Pancreas (tissue), 10 donors: ENCODE measurements at regions not wholly inside any gene's neighbourhood (a gene's known extent, or its start where the extent isn't known, plus 50 kb on each side); places are given as distances from the start of the nearest gene placed in this dataset.
A peak's percentile ranks its signal among the peaks of the same experiment; 100 is the strongest.
"Not testable (repeated sequence)": the region's sequence is repeated elsewhere in the genome, so short reads cannot be mapped to it uniquely, and the experiment has no call there.

Experiments
- ATAC-seq, 4 donors: fragments of 200-7000 bp; cut with Tn5 transposase; one replicate each; pipeline versions ENCODE4 v1.8.0 to v1.9.1; 2020; ENCODE audit warnings: mild to moderate bottlenecking in 4 of 4, moderate library complexity in 4 of 4
- DNase-seq, 6 donors: peaks; one replicate each; pipeline ENCODE4 v3.0.0-alpha.2; 2020
- FAIRE-seq: peaks from 2 replicates; lab custom pipeline; 2012; peaks lifted over from hg19 to GRCh38; lab: Jason Lieb, UNC
- H3K27ac ChIP-seq, 4 donors: fragments of 200-600 bp; sonication (generic); 1 replicate in 3 of 4; 2 replicates in 1 of 4; pipeline versions ENCODE4 v1.5.0 to v1.8.0; 2020
- H3K27me3 ChIP-seq, 4 donors: fragments of 200-600 bp; one replicate each; pipeline ENCODE4 v1.8.0; 2021
- H3K36me3 ChIP-seq, 3 donors: fragments of 200-600 bp; sonication (generic) in 1 of 3; one replicate each; pipeline versions ENCODE4 v1.5.0 to v1.8.0; 2020 to 2021
- H3K4me1 ChIP-seq, 3 donors: fragments of 200-600 bp; one replicate each; pipeline ENCODE4 v1.8.0; 2021
- H3K4me3 ChIP-seq, 4 donors: fragments of 200-600 bp; sonication (generic) in 2 of 4; one replicate each; pipeline versions ENCODE4 v1.5.0 to v1.8.0; 2020 to 2021
- H3K9me3 ChIP-seq, 4 donors: fragments of 200-600 bp; one replicate each; pipeline ENCODE4 v1.8.0; 2021
- WGBS, 2 donors: extraction: QIAGEN DNeasy Blood & Tissue Kit; methylation state at CpG; one replicate each; pipeline ENCODE4 v1.1.7; 2013; 5-methylcytosine and 5-hydroxymethylcytosine counted together
- intact Hi-C, 3 donors: fragments of 100-400 bp; cut with DNase I; formaldehyde crosslinking; loops; one replicate each; pipeline versions ENCODE4 v1.11.1 to v1.14.2; 2022
- TF ChIP-seq, protein P1 (sequence below), 4 donors: fragments of 200-600 bp; sonication (generic) in 3 of 4; IDR thresholded peaks; one replicate each; pipeline versions ENCODE4 v1.5.0 to v1.8.0; 2021; ENCODE audit warnings: antibody characterized with exemption in 4 of 4
- donor health status: healthy with polysubstance abuse.
- donor health status: DM: no; HTN: no; CAD: no; lungs with moderate emphysema.
- donor health status: DM: no; HTN: no; CAD: no.
- donor health status: control.
- donor health status: control.
- donor health status: Bipolar disorder and iron deficiency.
- donor health status: DM: yes; HTN: yes; CAD: no.
- donor health status: DM: no; HTN: no; CAD: no.
- donor health status: DM: no; HTN: no; CAD: no.
- donor health status: DM: yes; HTN: yes; CAD: no.

- TF ChIP-seq, protein P1, sequence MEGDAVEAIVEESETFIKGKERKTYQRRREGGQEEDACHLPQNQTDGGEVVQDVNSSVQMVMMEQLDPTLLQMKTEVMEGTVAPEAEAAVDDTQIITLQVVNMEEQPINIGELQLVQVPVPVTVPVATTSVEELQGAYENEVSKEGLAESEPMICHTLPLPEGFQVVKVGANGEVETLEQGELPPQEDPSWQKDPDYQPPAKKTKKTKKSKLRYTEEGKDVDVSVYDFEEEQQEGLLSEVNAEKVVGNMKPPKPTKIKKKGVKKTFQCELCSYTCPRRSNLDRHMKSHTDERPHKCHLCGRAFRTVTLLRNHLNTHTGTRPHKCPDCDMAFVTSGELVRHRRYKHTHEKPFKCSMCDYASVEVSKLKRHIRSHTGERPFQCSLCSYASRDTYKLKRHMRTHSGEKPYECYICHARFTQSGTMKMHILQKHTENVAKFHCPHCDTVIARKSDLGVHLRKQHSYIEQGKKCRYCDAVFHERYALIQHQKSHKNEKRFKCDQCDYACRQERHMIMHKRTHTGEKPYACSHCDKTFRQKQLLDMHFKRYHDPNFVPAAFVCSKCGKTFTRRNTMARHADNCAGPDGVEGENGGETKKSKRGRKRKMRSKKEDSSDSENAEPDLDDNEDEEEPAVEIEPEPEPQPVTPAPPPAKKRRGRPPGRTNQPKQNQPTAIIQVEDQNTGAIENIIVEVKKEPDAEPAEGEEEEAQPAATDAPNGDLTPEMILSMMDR (IDR thresholded peaks at IDR 0.05), result no peak
- FAIRE-seq, result no peak
- ATAC-seq, result no peak
- Histone ChIP-seq H3K4me1 (peaks cover 10 to 18% (median 16%) of the 10 kb centered on the region in 3 donors), H3K36me3 (no peaks in the 10 kb centered on the region), H3K27me3 (no peaks in the 10 kb centered on the region), H3K27ac (peak overlapping the region in 2 of 4 donors; percentile 40 to 44), H3K4me3 (no peak overlapping the region), H3K9me3 (no peaks in the 10 kb centered on the region)
- no peak for DNase-seq
- intact Hi-C loops, result no loop called here
Measured at GRCh38 chr2:39492716-39493115, 55.6 kb upstream of the MAP4K3 start.

DNA sequence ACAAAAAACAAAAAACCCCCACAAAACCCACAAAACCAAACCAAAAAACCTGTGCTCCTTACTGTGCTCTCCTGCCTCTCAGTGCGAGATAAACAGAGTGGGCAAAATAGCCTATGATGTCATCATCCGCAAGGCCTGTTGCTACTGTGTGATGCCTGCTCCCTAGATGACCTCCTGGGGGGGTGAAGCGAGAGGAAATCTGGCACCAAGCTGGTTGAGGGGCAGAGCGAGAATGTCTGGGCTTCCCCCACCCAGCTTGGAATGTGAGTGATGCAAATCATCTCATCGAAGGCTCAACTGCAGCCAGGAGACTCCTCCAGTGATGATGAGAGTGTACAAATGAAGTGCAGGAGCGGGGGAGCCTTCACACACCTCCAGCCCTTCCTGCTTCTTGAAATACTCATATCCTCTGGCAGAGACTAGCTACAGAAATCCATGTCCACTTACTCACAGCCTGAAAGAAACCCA lies 57.7 kb upstream of the MAP4K3 start:
- no peak for ATAC-seq
- no peak overlapping the region for H3K27ac ChIP-seq

DNA sequence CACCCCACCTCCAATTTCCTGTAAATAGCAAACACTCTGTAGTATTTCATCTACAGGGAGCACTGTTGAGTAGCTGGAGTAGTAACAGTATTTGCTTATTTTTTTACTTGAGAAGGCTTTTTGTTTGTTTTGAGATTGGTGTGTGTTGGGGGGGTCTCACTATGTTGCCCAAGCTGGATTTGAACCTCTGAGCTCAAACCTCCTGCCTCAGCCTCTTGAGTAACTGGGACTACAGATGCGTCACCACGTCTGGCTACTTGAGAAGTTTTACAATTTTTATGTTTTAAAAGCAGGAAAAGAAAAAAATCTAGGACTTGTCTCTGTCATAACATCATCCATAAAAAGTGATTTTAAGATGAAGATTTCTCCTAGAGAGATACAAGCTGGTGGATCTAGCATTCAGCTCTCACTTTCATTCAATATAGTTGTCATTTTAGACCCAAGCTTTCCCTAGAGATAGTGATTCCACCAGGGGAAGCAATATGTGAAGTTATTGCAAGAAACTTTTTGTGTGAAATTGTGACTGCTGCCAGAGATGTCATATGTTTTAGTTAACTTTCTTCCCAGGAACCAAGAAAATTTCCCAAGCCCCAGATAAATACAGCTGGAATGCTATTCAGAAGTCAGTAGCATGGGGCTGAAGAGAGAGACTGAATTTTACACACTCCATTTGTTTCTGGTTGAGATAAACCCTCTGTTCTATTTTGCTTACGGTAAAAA lies 60.2 kb upstream of the MAP4K3 start:
- Histone ChIP-seq H3K4me3 (no peak overlapping the region), H3K27me3 (no peaks in the 10 kb centered on the region), H3K4me1 (peaks cover 14 to 30% (median 24%) of the 10 kb centered on the region in 3 donors), H3K9me3 (no peaks in the 10 kb centered on the region), H3K27ac (peak overlapping the region; percentile 30 to 80 (median 55)), H3K36me3 (no peaks in the 10 kb centered on the region)
- intact Hi-C loops, result no loop called here
- WGBS, 2 donors, result 39 to 51% methylated on average over 3 of the region's 3 CpGs
- no peak for FAIRE-seq
- DNase-seq, result peak in 2 of 6 donors; percentile 31 to 34
- ATAC-seq, result peak; percentile 62 to 70 (median 68)
- TF ChIP-seq, protein P1 (IDR thresholded peaks at IDR 0.05), result no peak

More for the DNA sequence above, 57.7 kb upstream of the MAP4K3 start:
- Histone ChIP-seq H3K27me3 (no peaks in the 10 kb centered on the region), H3K9me3 (no peaks in the 10 kb centered on the region), H3K4me1 (peaks cover 10 to 27% (median 24%) of the 10 kb centered on the region in 3 donors), H3K4me3 (no peak overlapping the region), H3K36me3 (no peaks in the 10 kb centered on the region)
- intact Hi-C loops, result no loop called here
- 86 to 91% methylated on average over 6 of the region's 6 CpGs for WGBS, 2 donors
- no peak for DNase-seq
- TF ChIP-seq, protein P1 (IDR thresholded peaks at IDR 0.05), result no peak
- no peak for FAIRE-seq

GRCh38 chr2:39498176-39498575 lies 61.1 kb upstream of the MAP4K3 start:
- DNase-seq, H3K36me3 ChIP-seq, FAIRE-seq, H3K27me3 ChIP-seq, H3K9me3 ChIP-seq, H3K4me3 ChIP-seq, ATAC-seq, intact Hi-C loops: not testable (repeated sequence)
- peak overlapping the region in 1 of 4 donors; percentile 80 for H3K27ac ChIP-seq
- H3K4me1 ChIP-seq, result peaks cover 11 to 26% (median 15%) of the 10 kb centered on the region in 3 donors
- 92 to 93% methylated on average over 5 of the region's 5 CpGs for WGBS, 2 donors

DNA sequence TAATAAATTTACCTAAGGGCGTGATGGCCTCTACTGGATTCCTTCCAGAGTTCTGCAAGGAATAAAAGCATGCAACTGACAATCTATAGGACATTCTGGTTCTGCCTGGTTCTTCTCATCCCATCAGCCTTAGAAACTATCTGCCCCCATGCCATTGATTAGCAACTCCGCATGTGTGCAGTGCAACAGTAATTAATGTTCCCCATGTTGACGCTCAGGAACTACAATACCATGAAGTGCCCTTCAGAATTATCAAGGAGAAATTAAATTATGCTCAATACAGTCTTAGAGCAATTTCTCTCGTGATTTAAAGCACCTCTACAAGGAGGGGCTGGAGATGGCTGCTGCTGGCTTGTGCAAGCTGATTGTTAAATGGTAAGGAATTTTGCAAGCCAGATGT lies 61.7 kb upstream of the MAP4K3 start:
- intact Hi-C loops, result no loop called here
- TF ChIP-seq, protein P1 (IDR thresholded peaks at IDR 0.05), result no peak
- Histone ChIP-seq H3K4me3 (no peak overlapping the region), H3K27me3 (no peaks in the 10 kb centered on the region), H3K36me3 (no peaks in the 10 kb centered on the region), H3K4me1 (peaks cover 14 to 27% (median 15%) of the 10 kb centered on the region in 3 donors), H3K27ac (no peak overlapping the region), H3K9me3 (no peaks in the 10 kb centered on the region)
- DNase-seq, result no peak
- WGBS, 2 donors, result 87 to 92% methylated on average over 4 of the region's 4 CpGs
- no peak for ATAC-seq
- no peak for FAIRE-seq
